ENCODE measurements at regions not wholly inside any gene's neighbourhood (a gene's known extent, or its start where the extent isn't known, plus 50 kb on each side); places are given as distances from the start of the nearest gene placed in this dataset.
"Not testable (repeated sequence)": the region's sequence is repeated elsewhere in the genome, so short reads cannot be mapped to it uniquely, and the experiment has no call there.

GRCh38 chr3:34152656-34153055 is 354.2 kb downstream of the PDCD6IP start:
- Mint-ChIP-seq H3K4me1 (no peaks in the 10 kb centered on the region), H3K9me3 (no peaks in the 10 kb centered on the region), H3K36me3 (ENCODE audit: low read depth) (no peaks in the 10 kb centered on the region), H3K4me3 (no peak overlapping the region), H3K27ac (no peak overlapping the region), H3K27me3 (no peaks in the 10 kb centered on the region)
- TF ChIP-seq, protein P1, sequence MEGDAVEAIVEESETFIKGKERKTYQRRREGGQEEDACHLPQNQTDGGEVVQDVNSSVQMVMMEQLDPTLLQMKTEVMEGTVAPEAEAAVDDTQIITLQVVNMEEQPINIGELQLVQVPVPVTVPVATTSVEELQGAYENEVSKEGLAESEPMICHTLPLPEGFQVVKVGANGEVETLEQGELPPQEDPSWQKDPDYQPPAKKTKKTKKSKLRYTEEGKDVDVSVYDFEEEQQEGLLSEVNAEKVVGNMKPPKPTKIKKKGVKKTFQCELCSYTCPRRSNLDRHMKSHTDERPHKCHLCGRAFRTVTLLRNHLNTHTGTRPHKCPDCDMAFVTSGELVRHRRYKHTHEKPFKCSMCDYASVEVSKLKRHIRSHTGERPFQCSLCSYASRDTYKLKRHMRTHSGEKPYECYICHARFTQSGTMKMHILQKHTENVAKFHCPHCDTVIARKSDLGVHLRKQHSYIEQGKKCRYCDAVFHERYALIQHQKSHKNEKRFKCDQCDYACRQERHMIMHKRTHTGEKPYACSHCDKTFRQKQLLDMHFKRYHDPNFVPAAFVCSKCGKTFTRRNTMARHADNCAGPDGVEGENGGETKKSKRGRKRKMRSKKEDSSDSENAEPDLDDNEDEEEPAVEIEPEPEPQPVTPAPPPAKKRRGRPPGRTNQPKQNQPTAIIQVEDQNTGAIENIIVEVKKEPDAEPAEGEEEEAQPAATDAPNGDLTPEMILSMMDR (IDR thresholded peaks at IDR 0.05), result no peak
- POLR2A ChIA-PET, result no interaction called here
- DNase-seq, result no peak
- CTCF ChIA-PET, result no interaction called here
- ATAC-seq (ENCODE audit: low read depth), result no peak
- intact Hi-C loops (cut with micrococcal nuclease), result no loop called here

DNA sequence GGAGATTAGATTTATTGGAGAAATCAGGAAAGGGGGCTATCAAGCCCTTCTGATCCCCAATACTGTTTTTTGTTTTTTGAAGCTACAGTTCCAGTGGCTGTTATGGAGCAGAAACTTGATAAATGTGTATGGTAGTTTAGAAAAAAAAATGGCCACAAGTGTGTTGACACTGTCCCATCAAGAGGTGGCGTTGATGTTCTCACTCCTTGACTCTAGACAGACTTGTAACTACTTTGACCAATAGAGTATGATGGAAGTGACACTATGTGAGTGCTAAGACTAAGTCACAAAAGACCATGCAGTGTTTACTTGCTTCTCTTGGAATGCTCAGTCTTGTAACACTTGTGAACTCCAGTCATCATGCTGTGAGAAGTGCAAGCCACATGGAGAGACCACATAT is 356.7 kb downstream of the PDCD6IP start:
- TF ChIP-seq, protein P1 (IDR thresholded peaks at IDR 0.05), result no peak
- no peaks in the 10 kb centered on the region for H3K36me3 Mint-ChIP-seq (ENCODE audit: low read depth)
- no peaks in the 10 kb centered on the region for H3K27me3 Mint-ChIP-seq
- no peak overlapping the region for H3K27ac Mint-ChIP-seq
- no peak overlapping the region for H3K4me3 Mint-ChIP-seq
- intact Hi-C loops (cut with micrococcal nuclease), result no loop called here
- DNase-seq (no peak), ATAC-seq (ENCODE audit: low read depth) (no peak)
- no peaks in the 10 kb centered on the region for H3K9me3 Mint-ChIP-seq
- CTCF ChIA-PET, result no interaction called here
- no peaks in the 10 kb centered on the region for H3K4me1 Mint-ChIP-seq
- POLR2A ChIA-PET, result no interaction called here

DNA sequence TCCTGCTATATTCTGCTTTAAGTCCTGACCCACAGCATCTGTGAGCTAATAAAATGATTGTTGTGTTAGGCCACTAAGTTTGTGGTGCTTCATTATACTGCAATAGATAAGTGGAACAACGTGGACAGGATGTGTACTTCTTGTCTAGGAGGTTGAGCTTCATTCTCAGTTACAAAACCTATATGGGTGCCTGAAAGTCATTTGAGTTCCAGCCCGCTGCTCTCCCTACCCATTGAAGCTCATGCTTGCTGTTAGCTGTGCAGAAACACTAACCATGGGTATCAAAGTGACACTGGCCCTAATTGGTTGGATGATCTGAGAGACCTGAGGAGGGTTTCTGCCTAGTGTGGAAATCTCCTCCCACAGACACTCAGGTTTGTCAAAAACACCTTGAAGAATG is 357.2 kb downstream of the PDCD6IP start:
- CTCF ChIA-PET, result no interaction called here
- H3K27ac Mint-ChIP-seq, result no peak overlapping the region
- no peaks in the 10 kb centered on the region for H3K9me3 Mint-ChIP-seq
- TF ChIP-seq, protein P1 (IDR thresholded peaks at IDR 0.05), result no peak
- DNase-seq (no peak), ATAC-seq (ENCODE audit: low read depth) (no peak)
- H3K27me3 Mint-ChIP-seq, result no peaks in the 10 kb centered on the region
- intact Hi-C loops (cut with micrococcal nuclease), result no loop called here
- no peak overlapping the region for H3K4me3 Mint-ChIP-seq
- H3K36me3 Mint-ChIP-seq (ENCODE audit: low read depth), result no peaks in the 10 kb centered on the region
- no peaks in the 10 kb centered on the region for H3K4me1 Mint-ChIP-seq
- POLR2A ChIA-PET, result no interaction called here

- TF ChIP-seq, protein P1 (IDR thresholded peaks at IDR 0.05), result no peak
- intact Hi-C loops (cut with micrococcal nuclease), result no loop called here
- Mint-ChIP-seq H3K27me3 (no peaks in the 10 kb centered on the region), H3K36me3 (ENCODE audit: low read depth) (no peaks in the 10 kb centered on the region), H3K9me3 (no peaks in the 10 kb centered on the region), H3K27ac (no peak overlapping the region), H3K4me1 (no peaks in the 10 kb centered on the region), H3K4me3 (no peak overlapping the region)
- CTCF ChIA-PET, result no interaction called here
- DNase-seq (no peak), ATAC-seq (ENCODE audit: low read depth) (no peak)
- POLR2A ChIA-PET, result no interaction called here
These were observed 359.1 kb downstream of the PDCD6IP start for GRCh38 chr3:34157491-34157890.

DNA sequence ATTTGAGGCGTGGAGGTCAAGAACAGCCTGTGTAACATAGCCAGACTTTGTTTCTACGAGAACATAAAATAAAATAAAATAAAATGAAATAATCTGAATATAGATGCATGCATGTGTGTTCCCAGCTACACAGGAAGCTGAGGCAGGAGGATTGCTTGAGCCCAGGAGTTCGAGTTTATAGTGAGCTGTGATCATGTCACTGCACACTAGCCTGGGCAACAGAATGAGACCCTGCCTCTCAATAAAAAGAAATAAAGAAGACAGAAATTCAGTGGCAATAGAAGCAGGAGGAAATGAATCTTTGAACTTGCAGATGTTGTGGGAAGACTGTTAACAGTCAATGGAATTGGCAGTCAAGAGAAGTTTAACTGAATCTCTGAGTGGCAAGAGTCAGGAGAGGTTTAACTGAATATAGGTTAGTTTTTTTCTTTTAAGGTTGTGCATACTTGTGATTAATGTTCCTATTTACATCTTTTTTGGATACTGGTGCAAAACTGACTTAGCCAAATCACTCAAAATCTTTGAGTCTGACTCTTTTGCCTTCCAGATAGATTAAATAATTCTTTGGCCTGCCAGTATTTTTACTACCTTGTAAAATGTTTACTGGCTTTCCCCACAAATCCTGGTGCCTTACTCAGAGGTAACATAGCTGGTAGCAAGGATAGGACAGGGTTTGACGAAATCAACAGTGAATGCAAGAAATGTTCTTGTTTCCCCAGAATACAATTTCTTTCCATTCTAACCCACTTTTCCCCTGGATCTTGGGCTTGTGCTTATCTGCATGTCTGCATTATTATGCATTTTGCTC is 361.4 kb downstream of the PDCD6IP start:
- H3K36me3 Mint-ChIP-seq (ENCODE audit: low read depth), result no peaks in the 10 kb centered on the region
- ChIA-PET POLR2A (no interaction called here), CTCF (no interaction called here)
- no peaks in the 10 kb centered on the region for H3K27me3 Mint-ChIP-seq
- DNase-seq (no peak), ATAC-seq (ENCODE audit: low read depth) (no peak)
- H3K4me3 Mint-ChIP-seq, result no peak overlapping the region
- TF ChIP-seq, protein P1 (IDR thresholded peaks at IDR 0.05), result no peak
- intact Hi-C loops (cut with micrococcal nuclease), result no loop called here
- H3K4me1 Mint-ChIP-seq, result no peaks in the 10 kb centered on the region
- H3K9me3 Mint-ChIP-seq, result no peaks in the 10 kb centered on the region
- H3K27ac Mint-ChIP-seq, result no peak overlapping the region

DNA sequence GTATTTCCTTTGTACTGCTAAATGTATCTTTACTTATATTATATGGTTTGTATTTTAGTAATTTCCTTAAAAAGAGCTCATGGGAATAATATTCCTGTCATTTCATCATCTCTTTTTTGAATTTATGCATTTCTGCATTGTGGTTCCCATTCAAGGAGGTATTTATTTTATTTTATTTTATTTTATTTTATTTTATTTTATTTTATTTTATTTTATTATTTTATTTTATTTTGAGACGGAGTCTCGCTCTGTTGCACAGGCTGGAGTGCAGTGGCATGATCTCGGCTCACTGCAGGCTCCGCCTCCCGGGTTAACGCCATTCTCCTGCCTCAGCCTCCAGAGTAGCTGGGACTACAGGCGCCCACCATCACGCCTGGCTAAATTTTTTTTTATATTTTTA is 371.2 kb downstream of the PDCD6IP start:
- CTCF ChIA-PET; intact Hi-C loops (cut with micrococcal nuclease); H3K4me1 Mint-ChIP-seq; H3K36me3 Mint-ChIP-seq (ENCODE audit: low read depth); H3K27me3 Mint-ChIP-seq; DNase-seq; H3K4me3 Mint-ChIP-seq; H3K27ac Mint-ChIP-seq; H3K9me3 Mint-ChIP-seq; ATAC-seq (ENCODE audit: low read depth); POLR2A ChIA-PET: not testable (repeated sequence)

Data from activated B cell treated with CpG ODN at 0.5 μM for 24 hours (primary cell).